ENCODE measurements at regions not wholly inside any gene's neighbourhood (a gene's known extent, or its start where the extent isn't known, plus 50 kb on each side); places are given as distances from the start of the nearest gene placed in this dataset.

GRCh38 chr5:175765858-175766257, 105.5 kb upstream of the CPLX2 start:
- DNase-seq = no peak
- no peak overlapping the region for H3K27ac ChIP-seq
- intact Hi-C loops (cut with DNase I; ENCODE audit: low total_unique reads) = no loop called here
- H3K4me3 ChIP-seq = no peak overlapping the region
- H3K9me3 ChIP-seq = peaks cover 6 to 16% (median 15%) of the 10 kb centered on the region in 3 donors
- no peaks in the 10 kb centered on the region for H3K36me3 ChIP-seq
- TF ChIP-seq CTCF (IDR thresholded peaks at IDR 0.05) = no peak
- H3K4me1 ChIP-seq = no peaks in the 10 kb centered on the region
- peaks cover 0 to 9% of the 10 kb centered on the region in 2 donors for H3K27me3 ChIP-seq

- no peak for DNase-seq
- Histone ChIP-seq H3K27me3 (peaks cover 0 to 15% of the 10 kb centered on the region in 2 donors), H3K9me3 (peaks cover 6 to 16% (median 15%) of the 10 kb centered on the region in 3 donors), H3K4me1 (no peaks in the 10 kb centered on the region), H3K36me3 (no peaks in the 10 kb centered on the region), H3K4me3 (no peak overlapping the region), H3K27ac (no peak overlapping the region)
- intact Hi-C loops (cut with DNase I; ENCODE audit: low total_unique reads) = no loop called here
- TF ChIP-seq CTCF (IDR thresholded peaks at IDR 0.05) = no peak
Observed at GRCh38 chr5:175766963-175767362, 104.4 kb upstream of the CPLX2 start.

- intact Hi-C loops (cut with DNase I; ENCODE audit: low total_unique reads) = no loop called here
- no peak for TF ChIP-seq CTCF (IDR thresholded peaks at IDR 0.05)
- peaks cover 0 to 43% of the 10 kb centered on the region in 2 donors for H3K27me3 ChIP-seq
Observed at GRCh38 chr5:175772747-175773533, 98.4 kb upstream of the CPLX2 start.

GRCh38 chr5:175773534-175774070, 97.8 kb upstream of the CPLX2 start:
- no peak overlapping the region for H3K27ac ChIP-seq
- TF ChIP-seq CTCF (IDR thresholded peaks at IDR 0.05) = no peak
- no peak overlapping the region for H3K4me3 ChIP-seq
- no peaks in the 10 kb centered on the region for H3K9me3 ChIP-seq
- H3K4me1 ChIP-seq = peaks cover 0 to 11% (median 4%) of the 10 kb centered on the region in 4 donors
- H3K36me3 ChIP-seq = no peaks in the 10 kb centered on the region
- no peak for DNase-seq
- H3K27me3 ChIP-seq = peaks cover 0 to 43% of the 10 kb centered on the region in 2 donors
- intact Hi-C loops (cut with DNase I; ENCODE audit: low total_unique reads) = no loop called here

More at GRCh38 chr5:175772747-175773533, 98.4 kb upstream of the CPLX2 start:
- Histone ChIP-seq H3K4me1 (peaks cover 0 to 11% (median 4%) of the 10 kb centered on the region in 4 donors), H3K27ac (no peak overlapping the region), H3K9me3 (peaks cover 0 to 3% (median 1%) of the 10 kb centered on the region in 3 donors), H3K4me3 (no peak overlapping the region), H3K36me3 (no peaks in the 10 kb centered on the region)
- DNase-seq = no peak

GRCh38 chr5:175775416-175775815, 96.0 kb upstream of the CPLX2 start:
- H3K27me3 ChIP-seq = peaks cover 0 to 41% of the 10 kb centered on the region in 2 donors

More at GRCh38 chr5:175775416-175775815, 96.0 kb upstream of the CPLX2 start:
- no peak overlapping the region for H3K27ac ChIP-seq
- no peak for DNase-seq
- TF ChIP-seq CTCF (IDR thresholded peaks at IDR 0.05) = no peak
- no peak overlapping the region for H3K4me3 ChIP-seq
- no peaks in the 10 kb centered on the region for H3K36me3 ChIP-seq
- no peaks in the 10 kb centered on the region for H3K9me3 ChIP-seq
- intact Hi-C loops (cut with DNase I; ENCODE audit: low total_unique reads) = no loop called here
- H3K4me1 ChIP-seq = peaks cover 0 to 11% (median 4%) of the 10 kb centered on the region in 4 donors
